ENCODE measurements at regions not wholly inside any gene's neighbourhood (a gene's known extent, or its start where the extent isn't known, plus 50 kb on each side); places are given as distances from the start of the nearest gene placed in this dataset.
"Not testable (repeated sequence)": the region's sequence is repeated elsewhere in the genome, so short reads cannot be mapped to it uniquely, and the experiment has no call there.

DNA sequence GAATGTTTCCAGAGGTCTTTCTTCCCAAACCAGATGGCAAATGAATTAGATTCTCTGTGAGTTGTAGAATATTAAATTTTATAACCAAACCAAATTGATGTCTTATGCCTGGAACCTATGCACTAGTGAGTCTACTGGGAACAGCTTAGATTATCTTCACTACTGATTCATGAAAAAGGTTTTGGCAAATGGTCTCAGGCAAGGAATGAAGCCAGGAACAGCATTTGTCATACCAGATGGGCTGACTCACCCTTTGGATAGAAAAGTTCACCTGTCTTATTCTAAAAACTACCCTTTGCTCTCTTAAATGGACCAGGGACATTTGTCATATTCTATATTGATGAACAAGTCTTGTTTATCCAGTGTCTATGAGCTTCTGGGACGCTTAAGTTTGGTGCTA lies 135.4 kb upstream of the ECI2 start:
- H3K27ac Mint-ChIP-seq = no peak overlapping the region
- H3K4me1 Mint-ChIP-seq = no peaks in the 10 kb centered on the region
- no peaks in the 10 kb centered on the region for H3K9me3 Mint-ChIP-seq
- H3K27me3 Mint-ChIP-seq = no peaks in the 10 kb centered on the region
- no peak for ATAC-seq
- H3K4me3 Mint-ChIP-seq = no peak overlapping the region
- no peaks in the 10 kb centered on the region for H3K36me3 Mint-ChIP-seq

DNA sequence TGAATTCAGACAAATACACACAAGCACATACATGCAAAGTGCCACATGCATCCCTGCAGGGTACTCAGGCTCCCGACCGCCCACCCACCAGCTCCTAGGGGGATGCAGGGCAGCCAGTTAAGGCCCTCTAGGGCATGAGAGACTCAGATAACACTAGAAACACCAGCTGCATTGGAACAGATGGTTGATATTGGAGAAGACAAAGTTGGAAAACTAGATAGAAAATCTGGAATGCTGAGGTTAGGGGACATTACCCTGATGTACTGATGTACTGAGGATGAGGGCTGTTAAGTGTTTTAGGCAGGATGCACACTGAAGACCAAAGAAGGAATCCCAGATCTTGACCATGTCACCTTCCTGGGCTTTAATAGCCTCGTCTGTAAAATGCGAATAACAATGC lies 134.6 kb upstream of the ECI2 start:
- Mint-ChIP-seq H3K27me3 (no peaks in the 10 kb centered on the region), H3K27ac (no peak overlapping the region), H3K4me1 (no peaks in the 10 kb centered on the region), H3K4me3 (no peak overlapping the region), H3K36me3 (no peaks in the 10 kb centered on the region), H3K9me3 (no peaks in the 10 kb centered on the region)
- no peak for ATAC-seq

DNA sequence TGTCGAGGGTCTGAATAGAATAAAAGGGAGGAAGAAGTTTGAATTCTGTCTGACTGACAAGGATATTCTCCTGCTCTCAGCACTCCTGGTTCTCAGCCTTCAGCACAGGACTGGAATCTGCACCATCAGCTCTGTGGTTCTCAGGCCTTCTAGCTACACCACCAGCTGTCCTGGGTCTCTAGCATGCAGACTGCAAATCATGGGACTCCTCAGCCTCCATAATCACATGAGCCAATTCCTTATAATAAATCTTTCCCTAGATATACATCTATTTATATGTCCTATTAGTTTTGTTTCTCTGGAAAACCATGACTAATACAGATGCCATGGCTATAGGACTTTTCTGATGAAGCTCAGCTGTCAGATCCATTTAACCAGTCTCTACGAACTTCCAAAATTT lies 132.8 kb upstream of the ECI2 start:
- H3K4me3 Mint-ChIP-seq = no peak overlapping the region
- no peak overlapping the region for H3K27ac Mint-ChIP-seq
- no peaks in the 10 kb centered on the region for H3K36me3 Mint-ChIP-seq
- no peaks in the 10 kb centered on the region for H3K9me3 Mint-ChIP-seq
- ATAC-seq = no peak
- no peaks in the 10 kb centered on the region for H3K27me3 Mint-ChIP-seq
- no peaks in the 10 kb centered on the region for H3K4me1 Mint-ChIP-seq

DNA sequence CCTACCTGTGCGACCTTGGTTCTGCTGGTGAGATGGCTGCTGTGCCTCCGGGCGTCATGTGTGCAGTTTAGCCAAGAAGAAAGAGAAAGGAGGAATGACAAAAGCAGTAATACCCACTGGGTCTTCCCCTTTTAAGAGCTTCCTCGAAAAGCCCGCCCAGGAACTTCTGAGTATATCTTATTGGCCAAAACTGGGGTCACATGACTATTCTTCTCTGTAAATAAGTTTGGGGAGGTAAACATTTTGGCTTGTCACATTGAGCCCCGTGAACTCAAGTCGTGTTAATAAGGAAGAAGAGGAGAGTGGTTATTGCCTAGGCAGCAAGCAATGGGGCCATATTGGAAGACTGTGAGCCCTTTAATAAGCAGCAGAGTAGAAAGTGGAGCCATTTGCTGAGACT lies 130.4 kb upstream of the ECI2 start:
- no peaks in the 10 kb centered on the region for H3K4me1 Mint-ChIP-seq
- ATAC-seq = no peak
- no peaks in the 10 kb centered on the region for H3K9me3 Mint-ChIP-seq
- no peaks in the 10 kb centered on the region for H3K36me3 Mint-ChIP-seq
- no peaks in the 10 kb centered on the region for H3K27me3 Mint-ChIP-seq
- H3K4me3 Mint-ChIP-seq = no peak overlapping the region
- no peak overlapping the region for H3K27ac Mint-ChIP-seq

DNA sequence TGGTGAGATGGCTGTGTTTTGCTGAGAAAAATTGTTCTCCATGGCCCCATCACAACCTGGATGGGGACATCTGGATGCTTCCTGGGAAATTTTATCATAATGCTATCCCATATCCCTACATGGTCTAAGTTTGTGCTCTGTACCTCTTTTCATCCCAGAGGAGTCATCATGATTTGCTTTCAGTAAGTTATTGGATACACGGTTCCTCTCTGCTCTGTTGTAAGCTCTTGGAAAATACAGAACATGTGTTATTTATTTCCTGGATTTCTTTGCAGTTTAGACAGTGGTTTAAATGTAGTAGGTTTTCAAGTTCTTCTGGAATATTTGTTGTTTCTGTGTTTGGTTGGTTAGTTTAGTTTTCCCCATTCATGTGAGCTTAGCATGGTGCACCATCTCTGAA lies 129.2 kb upstream of the ECI2 start:
- no peaks in the 10 kb centered on the region for H3K36me3 Mint-ChIP-seq
- H3K27ac Mint-ChIP-seq = no peak overlapping the region
- H3K4me3 Mint-ChIP-seq = no peak overlapping the region
- no peak for ATAC-seq
- H3K27me3 Mint-ChIP-seq = no peaks in the 10 kb centered on the region
- H3K9me3 Mint-ChIP-seq = no peaks in the 10 kb centered on the region
- H3K4me1 Mint-ChIP-seq = no peaks in the 10 kb centered on the region

DNA sequence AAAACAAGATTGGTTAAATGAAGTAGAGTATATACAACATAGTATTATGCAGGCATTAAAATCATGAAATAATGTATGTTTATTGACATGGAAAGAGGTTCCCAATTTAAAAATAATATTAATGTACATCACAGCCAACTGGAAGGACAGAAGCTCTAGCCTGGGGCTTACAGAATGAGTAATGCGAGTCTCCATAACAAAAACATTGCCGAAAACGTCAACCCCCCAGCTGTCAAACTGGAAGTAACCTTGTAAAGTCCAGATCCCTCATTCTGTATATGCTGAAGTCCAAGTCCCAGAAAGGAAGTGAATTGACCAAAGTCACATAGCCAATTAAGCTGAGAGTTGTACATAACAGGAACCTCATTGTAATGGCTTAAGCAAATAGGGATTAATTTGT lies 128.7 kb upstream of the ECI2 start:
- ATAC-seq = no peak
- Mint-ChIP-seq H3K9me3 (no peaks in the 10 kb centered on the region), H3K27ac (no peak overlapping the region)

DNA sequence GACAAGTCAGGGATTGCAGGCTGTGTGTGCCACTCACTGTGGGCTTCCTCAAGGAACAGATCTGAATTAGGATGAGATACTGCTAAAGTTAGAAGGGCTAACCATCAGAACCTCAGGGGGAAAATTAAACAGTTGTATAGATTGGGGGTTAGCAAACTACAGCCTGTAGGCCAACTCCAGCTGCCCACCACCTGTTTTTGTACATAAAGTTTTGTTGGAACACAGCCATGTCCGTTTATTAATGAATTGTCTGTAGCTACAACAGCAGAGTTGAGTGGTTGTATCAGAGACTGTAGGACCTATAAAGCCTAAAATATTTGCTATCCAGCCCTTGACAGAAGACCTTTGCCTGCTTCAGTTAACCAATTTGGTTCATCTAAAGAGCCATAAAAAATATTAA lies 127.2 kb upstream of the ECI2 start:
- H3K4me1 Mint-ChIP-seq = no peaks in the 10 kb centered on the region
- no peaks in the 10 kb centered on the region for H3K27me3 Mint-ChIP-seq
- H3K36me3 Mint-ChIP-seq = no peaks in the 10 kb centered on the region
- no peaks in the 10 kb centered on the region for H3K9me3 Mint-ChIP-seq
- H3K27ac Mint-ChIP-seq = no peak overlapping the region
- no peak for ATAC-seq
- no peak overlapping the region for H3K4me3 Mint-ChIP-seq

More for the DNA sequence above, 128.7 kb upstream of the ECI2 start:
- H3K4me1 Mint-ChIP-seq = no peaks in the 10 kb centered on the region
- no peaks in the 10 kb centered on the region for H3K36me3 Mint-ChIP-seq
- no peaks in the 10 kb centered on the region for H3K27me3 Mint-ChIP-seq
- no peak overlapping the region for H3K4me3 Mint-ChIP-seq

DNA sequence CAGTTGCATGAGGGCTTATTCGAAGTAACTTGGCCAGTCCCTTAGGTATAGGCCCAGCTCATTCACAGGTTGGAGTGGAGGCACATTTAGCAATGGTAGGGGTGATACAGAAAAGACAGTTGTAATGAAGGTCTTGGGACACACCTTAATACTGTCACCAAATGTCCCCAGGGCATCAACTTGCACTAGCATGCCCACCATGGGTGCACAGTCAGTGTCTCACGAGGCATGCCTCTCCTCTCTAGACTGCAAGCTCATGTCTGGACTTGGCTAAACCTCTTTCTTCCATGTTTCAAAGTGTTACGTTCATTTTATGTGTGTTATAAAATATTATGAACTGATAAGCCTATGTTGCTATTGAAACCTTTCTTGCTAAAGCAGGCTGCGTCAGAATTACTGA lies 124.0 kb upstream of the ECI2 start:
- Mint-ChIP-seq H3K9me3 (no peaks in the 10 kb centered on the region), H3K36me3 (no peaks in the 10 kb centered on the region), H3K27me3 (no peaks in the 10 kb centered on the region), H3K4me3 (no peak overlapping the region), H3K27ac (no peak overlapping the region), H3K4me1 (no peaks in the 10 kb centered on the region)
- ATAC-seq = no peak

DNA sequence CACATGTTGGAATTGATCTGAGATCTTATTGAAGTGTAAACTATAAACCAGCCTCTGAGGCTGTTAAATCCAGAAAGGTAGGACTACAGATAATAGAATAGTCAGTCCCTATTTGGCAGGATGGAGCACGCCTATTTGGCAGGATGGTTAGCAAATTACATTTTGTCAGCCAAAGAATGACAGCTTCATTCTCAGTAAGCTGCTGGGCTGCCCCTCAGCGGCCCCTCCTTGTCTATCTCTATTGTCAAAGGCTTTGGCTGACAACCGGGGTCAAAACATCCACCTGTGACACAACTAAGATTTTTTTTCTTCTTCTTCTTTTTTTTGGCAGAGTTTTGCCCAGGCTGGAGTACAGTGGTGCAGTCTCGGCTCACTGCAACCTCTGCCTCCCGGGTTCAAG lies 123.4 kb upstream of the ECI2 start:
- Mint-ChIP-seq H3K27me3 (no peaks in the 10 kb centered on the region), H3K36me3 (no peaks in the 10 kb centered on the region), H3K4me3 (no peak overlapping the region), H3K27ac (no peak overlapping the region), H3K4me1 (no peaks in the 10 kb centered on the region), H3K9me3 (no peaks in the 10 kb centered on the region)
- no peak for ATAC-seq

DNA sequence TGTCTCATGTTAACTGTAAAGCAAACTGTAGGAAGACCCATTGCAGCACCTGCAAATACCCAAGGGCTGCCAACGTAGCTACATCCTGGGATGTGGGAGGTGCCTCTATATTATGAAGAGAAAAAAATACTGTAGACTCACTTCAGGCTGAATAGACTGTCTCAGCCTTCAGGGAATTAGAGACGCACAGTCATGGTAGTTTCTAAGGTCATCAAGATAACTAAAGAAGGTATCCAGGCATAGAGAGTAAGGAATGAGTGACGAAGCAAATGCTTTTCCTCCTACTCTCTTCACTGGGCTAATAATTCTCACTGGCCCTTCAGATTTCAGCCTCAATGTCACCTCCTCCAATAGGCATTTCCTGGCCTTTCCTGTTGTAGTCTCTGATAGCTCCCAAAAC lies 121.6 kb upstream of the ECI2 start:
- ATAC-seq = no peak
- no peak overlapping the region for H3K4me3 Mint-ChIP-seq
- H3K4me1 Mint-ChIP-seq = no peaks in the 10 kb centered on the region
- no peaks in the 10 kb centered on the region for H3K36me3 Mint-ChIP-seq
- no peaks in the 10 kb centered on the region for H3K9me3 Mint-ChIP-seq
- no peak overlapping the region for H3K27ac Mint-ChIP-seq
- no peaks in the 10 kb centered on the region for H3K27me3 Mint-ChIP-seq

DNA sequence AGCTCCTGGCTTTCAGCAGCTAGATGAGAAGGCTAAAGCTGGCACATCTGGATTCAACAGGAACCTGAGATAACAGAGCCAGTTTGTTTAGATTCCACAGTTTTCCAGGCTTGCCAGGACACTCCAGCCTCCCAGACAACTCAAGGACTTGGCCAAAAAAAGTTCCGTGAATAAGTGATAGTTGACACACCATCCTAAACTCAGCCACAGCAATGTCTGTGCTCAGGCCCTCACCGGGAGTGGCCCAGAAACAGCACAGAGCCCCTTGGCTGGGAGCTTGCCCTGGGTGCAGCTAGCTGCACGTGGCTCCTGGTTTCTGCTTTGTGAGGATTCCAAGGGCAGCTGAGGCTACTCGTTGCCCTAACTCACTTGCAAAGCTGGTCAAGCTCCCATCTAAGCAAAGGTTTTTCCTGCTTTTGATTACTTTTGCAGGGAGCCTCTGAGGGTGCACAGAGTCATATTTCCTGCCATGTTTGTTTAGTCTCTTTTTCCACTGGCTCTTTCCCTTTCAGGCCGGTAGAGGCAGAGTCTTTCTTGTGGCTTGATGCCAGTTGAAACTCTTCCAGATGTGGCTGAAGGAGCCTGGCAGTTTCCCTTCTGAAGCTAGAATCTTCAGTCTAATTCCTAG lies 118.3 kb upstream of the ECI2 start:
- Mint-ChIP-seq H3K27me3 (peaks cover 14% of the 10 kb centered on the region), H3K36me3 (no peaks in the 10 kb centered on the region), H3K9me3 (no peaks in the 10 kb centered on the region), H3K4me1 (no peaks in the 10 kb centered on the region), H3K27ac (no peak overlapping the region), H3K4me3 (no peak overlapping the region)
- ATAC-seq = no peak

DNA sequence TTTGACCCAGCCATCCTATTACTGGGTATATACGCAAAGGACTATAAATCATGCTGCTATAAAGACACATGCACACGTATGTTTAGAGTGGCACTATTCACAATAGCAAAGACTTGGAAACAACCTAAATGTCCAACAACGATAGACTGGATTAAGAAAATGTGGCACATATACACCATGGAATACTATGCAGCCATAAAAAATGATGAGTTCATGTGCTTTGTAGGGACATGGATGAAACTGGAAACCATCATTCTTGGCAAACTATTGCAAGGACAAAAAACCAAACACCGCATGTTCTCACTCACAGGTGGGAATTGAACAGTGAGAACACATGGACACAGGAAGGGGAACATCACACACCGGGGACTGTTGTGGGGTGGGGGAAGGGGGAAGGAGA lies 117.1 kb upstream of the ECI2 start:
- not testable (repeated sequence) for H3K27ac Mint-ChIP-seq, H3K9me3 Mint-ChIP-seq, H3K36me3 Mint-ChIP-seq, H3K4me3 Mint-ChIP-seq, ATAC-seq, H3K4me1 Mint-ChIP-seq
- H3K27me3 Mint-ChIP-seq = peaks cover 14% of the 10 kb centered on the region

DNA sequence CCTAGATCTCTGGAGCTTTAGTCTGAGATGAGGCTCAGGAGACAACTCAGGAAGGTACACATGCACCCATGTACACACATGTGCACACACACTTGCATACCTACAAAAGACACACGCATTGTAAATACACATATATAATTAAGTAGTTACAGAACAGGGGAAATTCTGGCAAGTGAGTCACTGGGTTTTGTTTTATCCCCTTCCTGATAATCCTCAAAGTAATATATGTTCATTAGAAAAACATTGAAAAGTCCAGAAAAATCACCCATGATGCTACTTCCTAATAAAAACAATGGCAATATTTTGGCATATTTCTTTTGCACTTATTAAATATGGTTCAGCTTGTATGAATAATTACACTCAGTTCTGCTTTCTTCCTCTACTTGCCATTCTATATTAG lies 115.3 kb upstream of the ECI2 start:
- H3K4me3 Mint-ChIP-seq = no peak overlapping the region
- H3K36me3 Mint-ChIP-seq = no peaks in the 10 kb centered on the region
- H3K9me3 Mint-ChIP-seq = no peaks in the 10 kb centered on the region
- peaks cover 14% of the 10 kb centered on the region for H3K27me3 Mint-ChIP-seq
- no peak for ATAC-seq
- H3K27ac Mint-ChIP-seq = no peak overlapping the region
- no peaks in the 10 kb centered on the region for H3K4me1 Mint-ChIP-seq

DNA sequence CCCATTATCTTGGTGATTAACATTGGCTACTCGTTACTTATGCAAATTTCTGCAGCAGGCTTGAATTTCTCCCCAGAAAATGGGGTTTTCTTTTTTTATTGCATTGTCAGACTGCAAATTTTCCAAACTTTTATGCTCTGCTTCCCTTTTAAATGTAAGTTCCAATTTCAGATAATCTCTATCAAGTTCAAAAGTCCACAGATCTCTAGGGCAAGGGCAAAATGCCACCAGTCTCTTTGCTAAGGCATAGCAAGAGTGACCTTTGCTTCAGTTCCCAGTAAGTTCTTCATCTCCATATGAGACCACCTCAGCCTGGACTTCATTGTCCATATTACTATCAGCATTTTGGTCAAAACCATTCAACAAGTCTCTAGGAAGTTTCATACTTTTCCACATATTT lies 108.5 kb upstream of the ECI2 start:
- not testable (repeated sequence) for H3K4me3 Mint-ChIP-seq, H3K36me3 Mint-ChIP-seq
- H3K9me3 Mint-ChIP-seq = peaks cover 24% of the 10 kb centered on the region

DNA sequence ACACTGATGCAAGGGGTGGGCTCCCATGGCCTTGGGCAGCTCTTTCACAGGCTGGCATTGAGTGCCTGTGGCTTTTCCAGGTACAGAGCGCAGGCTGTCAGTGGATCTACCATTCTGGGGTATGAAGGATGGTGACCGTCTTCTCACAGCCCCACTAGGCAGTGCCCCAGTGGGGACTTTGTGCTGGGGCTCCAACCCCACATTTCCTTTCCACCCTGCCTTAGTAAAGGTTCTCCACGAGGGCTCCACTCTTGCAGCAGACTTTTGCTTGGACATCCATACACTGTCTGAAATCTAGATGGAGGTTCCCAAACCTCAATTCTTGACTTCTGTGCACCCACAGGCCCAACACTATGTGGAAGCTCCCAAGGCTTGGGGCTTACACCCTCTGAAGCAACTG lies 107.9 kb upstream of the ECI2 start:
- Mint-ChIP-seq H3K36me3 (no peaks in the 10 kb centered on the region), H3K27ac (no peak overlapping the region), H3K9me3 (peaks cover 24% of the 10 kb centered on the region), H3K4me1 (no peaks in the 10 kb centered on the region), H3K27me3 (peaks cover 25% of the 10 kb centered on the region), H3K4me3 (no peak overlapping the region)
- no peak for ATAC-seq

More for the DNA sequence above, 108.5 kb upstream of the ECI2 start:
- not testable (repeated sequence) for ATAC-seq, H3K27ac Mint-ChIP-seq, H3K4me1 Mint-ChIP-seq
- H3K27me3 Mint-ChIP-seq = peaks cover 25% of the 10 kb centered on the region

DNA sequence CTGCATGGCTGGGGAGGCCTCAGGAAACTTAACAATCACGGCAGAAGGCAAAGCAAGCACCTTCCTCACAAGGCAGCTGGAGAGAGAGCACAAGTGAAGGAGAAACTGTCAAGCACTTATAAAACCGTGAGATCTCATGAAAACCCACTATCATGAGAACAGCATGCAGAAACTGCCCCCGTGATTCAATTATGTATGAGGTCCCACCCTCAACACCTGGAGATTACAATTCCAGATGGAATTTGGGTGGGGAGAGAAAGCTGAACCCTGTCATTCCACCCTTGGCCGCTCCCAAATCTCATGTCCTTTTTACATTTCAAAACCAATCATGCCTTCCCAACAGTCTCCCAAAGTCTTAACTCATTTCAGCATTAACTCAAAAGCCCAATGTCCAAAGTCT lies 107.2 kb upstream of the ECI2 start:
- no peak overlapping the region for H3K4me3 Mint-ChIP-seq
- no peak for ATAC-seq
- H3K36me3 Mint-ChIP-seq = no peaks in the 10 kb centered on the region
- H3K27me3 Mint-ChIP-seq = peaks cover 25% of the 10 kb centered on the region
- no peak overlapping the region for H3K27ac Mint-ChIP-seq
- H3K9me3 Mint-ChIP-seq = peaks cover 24% of the 10 kb centered on the region
- peaks cover 5% of the 10 kb centered on the region for H3K4me1 Mint-ChIP-seq

DNA sequence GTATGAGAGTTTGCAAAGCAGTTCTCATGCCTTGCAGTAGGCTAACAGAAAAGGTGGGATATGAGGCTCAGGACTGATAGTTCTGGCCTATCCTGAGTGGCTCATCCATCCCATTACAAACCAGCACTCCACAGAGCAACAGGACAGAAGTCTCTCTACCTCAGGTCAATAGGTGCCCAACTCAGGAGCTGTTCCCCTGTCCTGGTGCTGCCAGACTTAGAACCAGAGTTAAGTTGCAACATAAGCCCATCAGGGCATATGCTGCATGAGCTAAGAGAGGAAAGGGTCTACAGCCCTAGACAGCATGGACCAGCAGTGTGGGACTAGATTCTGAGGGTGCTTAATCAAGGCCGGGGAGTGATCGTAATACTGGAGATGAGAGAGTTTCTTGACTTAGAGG lies 104.8 kb upstream of the ECI2 start:
- no peak overlapping the region for H3K4me3 Mint-ChIP-seq
- no peaks in the 10 kb centered on the region for H3K36me3 Mint-ChIP-seq
- no peak overlapping the region for H3K27ac Mint-ChIP-seq
- peaks cover 25% of the 10 kb centered on the region for H3K27me3 Mint-ChIP-seq
- peaks cover 6% of the 10 kb centered on the region for H3K4me1 Mint-ChIP-seq
- no peak for ATAC-seq
- peaks cover 21% of the 10 kb centered on the region for H3K9me3 Mint-ChIP-seq
